Astrocyte of the cerebellum (primary cell): ENCODE measurements at regions not wholly inside any gene's neighbourhood (a gene's known extent, or its start where the extent isn't known, plus 50 kb on each side); places are given as distances from the start of the nearest gene placed in this dataset.
"Not testable (repeated sequence)": the region's sequence is repeated elsewhere in the genome, so short reads cannot be mapped to it uniquely, and the experiment has no call there.

Source experiments
- DNase-seq: peaks from one replicate; pipeline ENCODE4 v3.0.0-alpha.2; 2011; ENCODE audit warnings: low read depth
- H3K4me3 ChIP-seq: 2 replicates; pipeline ENCODE4 v1.5.1; 2011; ENCODE audit warnings: mild to moderate bottlenecking, low read depth, low read length, moderate library complexity
- in situ Hi-C: cut with HindIII; loops from 2 replicates; pipeline ENCODE4 v1.10.0; 2017; ENCODE audit warnings: low sequenced_read_pairs
- TF ChIP-seq, protein P1 (sequence below): IDR thresholded peaks from 2 replicates; pipeline ENCODE4 v1.5.1; 2012; ENCODE audit warnings: low read length, low read depth, moderate library complexity, mild to moderate bottlenecking; ENCODE audit errors: missing control alignments

DNA sequence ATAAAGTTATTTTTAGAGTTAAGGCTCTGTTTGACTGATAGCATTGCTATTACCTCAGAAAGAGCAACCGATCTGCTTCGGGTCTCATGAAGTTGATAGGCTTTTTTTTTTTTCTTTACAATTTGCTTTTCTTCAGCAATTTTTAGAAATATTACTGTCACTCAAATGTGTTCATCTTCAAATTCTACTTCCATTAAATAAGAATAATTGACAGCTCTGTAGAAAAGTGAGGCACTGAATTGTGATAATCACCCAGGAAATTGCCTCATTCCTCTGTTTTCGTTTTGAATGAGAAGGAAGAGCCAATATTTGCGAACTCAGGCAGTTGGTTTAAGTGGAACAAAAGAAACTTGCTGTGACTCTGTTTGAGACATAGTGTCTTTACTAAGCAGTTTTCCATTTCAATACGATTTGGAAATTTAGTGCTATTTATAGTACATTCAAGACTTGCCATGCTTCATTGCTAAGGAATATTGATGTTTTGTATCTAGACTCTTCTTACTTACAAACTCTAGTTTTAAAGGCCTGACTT lies 700.5 kb upstream of the CDH10 start:
- in situ Hi-C loops: no loop called here
- no peak for DNase-seq
- TF ChIP-seq, protein P1, sequence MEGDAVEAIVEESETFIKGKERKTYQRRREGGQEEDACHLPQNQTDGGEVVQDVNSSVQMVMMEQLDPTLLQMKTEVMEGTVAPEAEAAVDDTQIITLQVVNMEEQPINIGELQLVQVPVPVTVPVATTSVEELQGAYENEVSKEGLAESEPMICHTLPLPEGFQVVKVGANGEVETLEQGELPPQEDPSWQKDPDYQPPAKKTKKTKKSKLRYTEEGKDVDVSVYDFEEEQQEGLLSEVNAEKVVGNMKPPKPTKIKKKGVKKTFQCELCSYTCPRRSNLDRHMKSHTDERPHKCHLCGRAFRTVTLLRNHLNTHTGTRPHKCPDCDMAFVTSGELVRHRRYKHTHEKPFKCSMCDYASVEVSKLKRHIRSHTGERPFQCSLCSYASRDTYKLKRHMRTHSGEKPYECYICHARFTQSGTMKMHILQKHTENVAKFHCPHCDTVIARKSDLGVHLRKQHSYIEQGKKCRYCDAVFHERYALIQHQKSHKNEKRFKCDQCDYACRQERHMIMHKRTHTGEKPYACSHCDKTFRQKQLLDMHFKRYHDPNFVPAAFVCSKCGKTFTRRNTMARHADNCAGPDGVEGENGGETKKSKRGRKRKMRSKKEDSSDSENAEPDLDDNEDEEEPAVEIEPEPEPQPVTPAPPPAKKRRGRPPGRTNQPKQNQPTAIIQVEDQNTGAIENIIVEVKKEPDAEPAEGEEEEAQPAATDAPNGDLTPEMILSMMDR: no peak
- H3K4me3 ChIP-seq: no peak overlapping the region

DNA sequence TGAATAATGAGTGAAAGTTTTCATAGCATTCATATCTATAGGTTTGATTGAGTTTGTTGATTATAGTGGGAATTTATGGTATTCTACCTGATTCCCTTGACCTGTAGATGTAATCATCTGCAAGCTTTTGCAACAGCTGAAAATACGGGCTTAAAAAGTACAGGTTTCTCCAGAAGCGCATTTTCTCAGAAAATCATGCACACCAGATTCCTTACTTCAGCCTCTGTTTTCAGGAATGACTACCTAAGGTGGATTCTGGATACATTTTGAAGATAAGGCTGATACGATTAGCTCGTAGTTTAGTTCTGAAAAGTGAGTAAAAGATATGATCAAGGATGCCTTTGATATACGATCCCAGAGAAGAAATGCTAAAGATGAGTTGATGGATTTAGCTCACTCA lies 694.8 kb upstream of the CDH10 start:
- in situ Hi-C loops: no loop called here
- no peak for DNase-seq
- H3K4me3 ChIP-seq: no peak overlapping the region
- TF ChIP-seq, protein P1: no peak

DNA sequence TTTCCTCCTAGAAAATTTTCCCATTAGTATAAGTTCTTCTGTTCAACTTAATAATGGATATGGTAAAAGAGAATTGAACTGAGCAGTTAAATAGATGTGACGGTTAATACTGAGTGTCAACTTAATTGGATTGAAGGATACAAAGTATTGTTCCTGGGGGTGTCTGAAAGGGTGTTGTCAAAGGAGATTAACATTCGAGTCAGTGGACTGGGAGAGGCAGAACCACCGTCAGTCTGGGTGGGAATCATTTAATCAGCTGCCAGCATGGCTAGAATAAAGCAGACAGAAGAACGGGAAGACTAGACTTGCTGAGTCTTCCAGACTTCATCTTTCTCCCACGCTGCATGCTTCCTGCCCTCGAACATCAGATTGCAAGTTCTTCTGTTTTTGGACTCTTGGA lies 689.6 kb upstream of the CDH10 start:
- no peak overlapping the region for H3K4me3 ChIP-seq
- in situ Hi-C loops: no loop called here
- TF ChIP-seq, protein P1: no peak
- no peak for DNase-seq

DNA sequence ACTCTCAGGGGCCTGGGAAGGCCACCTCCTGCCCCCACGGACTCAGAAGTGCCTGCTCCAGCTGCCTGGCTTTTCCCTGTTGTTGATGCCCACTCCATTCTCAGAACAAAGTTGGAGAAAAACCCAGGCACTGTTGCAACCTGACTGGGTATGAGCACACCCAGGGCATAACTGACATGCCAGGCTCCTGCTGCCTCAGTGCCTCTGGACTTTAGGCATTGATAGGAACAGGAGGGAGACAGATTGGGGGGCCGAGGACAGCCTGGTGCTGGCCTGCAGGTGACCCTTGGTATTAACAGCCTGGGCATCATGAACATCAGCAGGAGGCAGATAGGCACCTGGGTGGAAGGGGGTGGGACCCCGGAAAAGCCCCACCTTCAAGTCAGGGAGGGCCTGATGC lies 685.9 kb upstream of the CDH10 start:
- DNase-seq: no peak
- in situ Hi-C loops: no loop called here
- TF ChIP-seq, protein P1: no peak
- no peak overlapping the region for H3K4me3 ChIP-seq

DNA sequence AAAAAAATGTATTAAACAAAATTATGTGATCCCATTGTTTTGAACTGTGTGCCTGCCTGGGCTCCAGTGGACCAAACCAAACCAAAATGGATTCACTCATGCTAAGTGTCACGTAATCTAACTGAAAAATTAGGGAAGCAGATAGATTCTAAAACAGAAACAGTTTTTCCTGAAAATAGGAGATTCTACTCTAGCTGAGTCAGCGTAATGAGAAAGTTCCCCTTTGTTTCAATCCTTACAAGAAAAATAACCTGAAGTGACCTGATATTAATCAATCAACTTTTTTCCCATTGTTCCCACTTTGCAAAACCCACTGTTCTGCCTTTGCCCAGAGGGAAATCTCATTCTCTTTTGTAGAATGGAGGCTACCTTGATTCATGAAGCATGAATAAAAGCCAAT lies 682.4 kb upstream of the CDH10 start:
- no peak overlapping the region for H3K4me3 ChIP-seq
- in situ Hi-C loops: no loop called here
- TF ChIP-seq, protein P1: no peak
- no peak for DNase-seq

DNA sequence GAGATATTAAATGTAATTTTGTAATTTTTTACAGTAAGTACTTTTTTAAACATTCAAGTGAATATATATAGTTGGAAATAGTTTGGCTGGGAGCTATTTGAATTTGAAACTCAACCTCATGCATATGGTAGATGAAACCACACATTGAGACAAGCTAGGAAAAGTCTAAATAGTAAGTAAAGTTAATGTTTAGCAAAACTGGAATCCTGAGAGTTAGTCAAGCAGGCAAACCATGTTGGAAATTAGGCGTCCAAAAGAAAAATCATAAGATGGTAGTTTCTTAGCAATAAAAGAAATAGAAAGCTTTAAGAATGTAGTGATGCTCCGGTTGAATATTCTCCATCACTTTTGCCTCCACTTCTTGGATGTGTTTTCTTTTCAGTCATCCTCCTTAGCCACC lies 657.1 kb upstream of the CDH10 start:
- in situ Hi-C loops: no loop called here
- TF ChIP-seq, protein P1: no peak

DNA sequence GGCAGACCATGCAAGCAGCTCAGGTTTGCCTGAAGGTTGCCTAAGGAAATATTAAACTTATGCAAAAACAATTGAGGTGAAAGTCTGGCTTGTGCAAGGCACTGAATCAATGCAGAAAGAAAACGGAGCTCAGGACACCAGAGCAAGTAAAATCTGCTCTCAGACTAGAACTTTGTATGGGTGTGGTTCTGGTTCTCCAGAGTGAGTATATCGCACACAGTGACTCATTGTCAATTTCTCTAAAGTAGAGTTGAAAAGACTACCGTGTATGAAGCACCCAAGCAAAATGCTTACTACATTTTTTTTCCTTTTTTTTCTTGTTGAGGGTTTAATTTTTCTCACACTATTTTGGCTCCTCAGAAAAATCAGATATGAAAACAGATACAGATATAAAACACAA lies 650.3 kb upstream of the CDH10 start:
- DNase-seq: no peak
- H3K4me3 ChIP-seq: no peak overlapping the region
- in situ Hi-C loops: no loop called here
- TF ChIP-seq, protein P1: no peak

More for the DNA sequence above, 657.1 kb upstream of the CDH10 start:
- no peak for DNase-seq
- no peak overlapping the region for H3K4me3 ChIP-seq

DNA sequence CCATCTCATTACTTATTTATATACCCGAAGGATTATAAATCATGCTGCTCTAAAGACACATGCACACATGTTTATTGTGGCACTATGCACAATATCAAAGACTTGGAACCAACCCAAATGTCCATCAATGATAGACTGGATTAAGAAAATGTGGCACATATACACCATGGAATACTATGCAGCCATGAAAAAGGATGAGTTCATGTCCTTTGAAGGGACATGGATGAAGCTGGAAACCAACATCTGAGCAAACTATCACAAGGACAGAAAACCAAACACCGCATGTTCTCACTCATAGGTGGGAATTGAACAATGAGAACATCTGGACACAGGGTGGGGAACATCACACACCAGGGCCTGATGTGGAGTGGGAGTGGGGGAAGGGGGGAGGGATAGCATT lies 645.0 kb upstream of the CDH10 start:
- in situ Hi-C loops, DNase-seq, H3K4me3 ChIP-seq: not testable (repeated sequence)
